ENCODE measurements at regions not wholly inside any gene's neighbourhood (a gene's known extent, or its start where the extent isn't known, plus 50 kb on each side); places are given as distances from the start of the nearest gene placed in this dataset.
"Not testable (repeated sequence)": the region's sequence is repeated elsewhere in the genome, so short reads cannot be mapped to it uniquely, and the experiment has no call there.

- DNase-seq (ENCODE audit: low read depth in 3 of 3, low spot score in 2 of 3): no peak
These were observed 186.1 kb downstream of the KTN1 start for GRCh38 chr14:55766071-55766470.

GRCh38 chr14:55767286-55767685 is 187.3 kb downstream of the KTN1 start:
- DNase-seq (ENCODE audit: low read depth in 3 of 3, low spot score in 2 of 3): no peak

- no peak for DNase-seq (ENCODE audit: low read depth in 3 of 3, low spot score in 2 of 3)
These were observed 189.9 kb downstream of the KTN1 start for GRCh38 chr14:55769877-55770276.

- no peak for DNase-seq (ENCODE audit: low read depth in 3 of 3, low spot score in 2 of 3)
These were observed 191.4 kb downstream of the KTN1 start for GRCh38 chr14:55771242-55771981.

GRCh38 chr14:55772486-55772885 is 192.5 kb downstream of the KTN1 start:
- DNase-seq (ENCODE audit: low read depth in 3 of 3, low spot score in 2 of 3): no peak

GRCh38 chr14:55773312-55773711 is 193.3 kb downstream of the KTN1 start:
- no peak for DNase-seq (ENCODE audit: low read depth in 3 of 3, low spot score in 2 of 3)

GRCh38 chr14:55773984-55774545 is 194.1 kb downstream of the KTN1 start:
- DNase-seq (ENCODE audit: low read depth in 3 of 3, low spot score in 2 of 3): no peak

- no peak for DNase-seq (ENCODE audit: low read depth in 3 of 3, low spot score in 2 of 3)
These were observed 197.9 kb downstream of the KTN1 start for GRCh38 chr14:55777877-55778276.

GRCh38 chr14:55780156-55780946 is 200.3 kb downstream of the KTN1 start:
- peak in 2 of 3 donors; percentile 8 to 26 for DNase-seq (ENCODE audit: low read depth in 3 of 3, low spot score in 2 of 3)

GRCh38 chr14:55781046-55781445 is 201.0 kb downstream of the KTN1 start:
- DNase-seq (ENCODE audit: low read depth in 3 of 3, low spot score in 2 of 3): no peak

GRCh38 chr14:55782166-55782565 is 202.2 kb downstream of the KTN1 start:
- no peak for DNase-seq (ENCODE audit: low read depth in 3 of 3, low spot score in 2 of 3)

GRCh38 chr14:55789406-55789805 is 209.4 kb downstream of the KTN1 start:
- DNase-seq (ENCODE audit: low read depth in 3 of 3, low spot score in 2 of 3): no peak

- DNase-seq (ENCODE audit: low read depth in 3 of 3, low spot score in 2 of 3): no peak
These were observed 214.9 kb downstream of the KTN1 start for GRCh38 chr14:55794655-55795595.

- not testable (repeated sequence) for DNase-seq (ENCODE audit: low read depth in 3 of 3, low spot score in 2 of 3)
These were observed 216.5 kb downstream of the KTN1 start for GRCh38 chr14:55796513-55796912.

GRCh38 chr14:55798406-55798805 is 218.4 kb downstream of the KTN1 start:
- no peak for DNase-seq (ENCODE audit: low read depth in 3 of 3, low spot score in 2 of 3)

GRCh38 chr14:55799508-55800095 is 219.6 kb downstream of the KTN1 start:
- DNase-seq (ENCODE audit: low read depth in 3 of 3, low spot score in 2 of 3): no peak

GRCh38 chr14:55800156-55800785 is 220.3 kb downstream of the KTN1 start:
- no peak for DNase-seq (ENCODE audit: low read depth in 3 of 3, low spot score in 2 of 3)

GRCh38 chr14:55801121-55801520 is 221.1 kb downstream of the KTN1 start:
- DNase-seq (ENCODE audit: low read depth in 3 of 3, low spot score in 2 of 3): no peak

- no peak for DNase-seq (ENCODE audit: low read depth in 3 of 3, low spot score in 2 of 3)
These were observed 223.2 kb downstream of the KTN1 start for GRCh38 chr14:55802986-55803872.
